Astrocyte of the spinal cord (primary cell): ENCODE measurements at regions not wholly inside any gene's neighbourhood (a gene's known extent, or its start where the extent isn't known, plus 50 kb on each side); places are given as distances from the start of the nearest gene placed in this dataset.

Source experiments
- DNase-seq: peaks from one replicate; pipeline ENCODE4 v3.0.0; 2011; ENCODE audit warnings: low read depth, low spot score
- H3K4me3 ChIP-seq: 2 replicates; pipeline ENCODE4 v1.5.1; 2011; ENCODE audit warnings: low read depth, mild to moderate bottlenecking, low read length, moderate library complexity
- in situ Hi-C: cut with HindIII; loops from 2 replicates; pipeline ENCODE4 v1.10.0; 2017; ENCODE audit warnings: low sequenced_read_pairs
- TF ChIP-seq, protein P1 (sequence below): IDR thresholded peaks from 2 replicates; pipeline ENCODE4 v1.5.1; 2012; ENCODE audit warnings: low read depth, mild to moderate bottlenecking, low read length, inconsistent platforms

DNA sequence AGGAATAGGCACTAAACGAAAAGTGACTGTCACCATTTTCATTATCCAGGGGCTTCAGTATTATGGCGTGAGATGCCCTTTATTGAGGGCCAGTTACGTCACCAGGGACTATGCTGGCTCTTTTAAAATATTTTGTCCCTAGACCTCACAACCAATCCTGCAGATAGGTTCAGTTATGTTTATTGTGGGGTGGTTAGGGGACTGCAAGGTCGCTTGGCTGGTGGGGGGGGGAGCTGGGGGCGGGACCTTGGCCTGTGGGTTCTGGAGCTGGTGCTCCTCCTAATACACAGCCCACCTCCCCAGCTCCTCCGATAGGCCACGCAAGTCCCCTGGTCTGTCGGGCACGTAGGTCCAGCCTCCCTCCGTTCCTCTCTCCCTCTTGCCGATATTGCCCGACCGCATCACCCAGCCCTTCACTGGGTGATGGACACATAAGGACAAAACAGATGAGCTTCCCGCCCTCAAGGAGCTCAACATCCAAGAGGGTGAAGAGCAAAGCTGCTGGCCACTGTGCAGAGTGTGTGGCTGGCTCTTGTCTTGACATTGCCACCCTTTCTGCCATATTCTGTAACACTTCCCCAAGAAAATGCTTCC, 271.8 kb downstream of the MATN1 start:
- TF ChIP-seq, protein P1, sequence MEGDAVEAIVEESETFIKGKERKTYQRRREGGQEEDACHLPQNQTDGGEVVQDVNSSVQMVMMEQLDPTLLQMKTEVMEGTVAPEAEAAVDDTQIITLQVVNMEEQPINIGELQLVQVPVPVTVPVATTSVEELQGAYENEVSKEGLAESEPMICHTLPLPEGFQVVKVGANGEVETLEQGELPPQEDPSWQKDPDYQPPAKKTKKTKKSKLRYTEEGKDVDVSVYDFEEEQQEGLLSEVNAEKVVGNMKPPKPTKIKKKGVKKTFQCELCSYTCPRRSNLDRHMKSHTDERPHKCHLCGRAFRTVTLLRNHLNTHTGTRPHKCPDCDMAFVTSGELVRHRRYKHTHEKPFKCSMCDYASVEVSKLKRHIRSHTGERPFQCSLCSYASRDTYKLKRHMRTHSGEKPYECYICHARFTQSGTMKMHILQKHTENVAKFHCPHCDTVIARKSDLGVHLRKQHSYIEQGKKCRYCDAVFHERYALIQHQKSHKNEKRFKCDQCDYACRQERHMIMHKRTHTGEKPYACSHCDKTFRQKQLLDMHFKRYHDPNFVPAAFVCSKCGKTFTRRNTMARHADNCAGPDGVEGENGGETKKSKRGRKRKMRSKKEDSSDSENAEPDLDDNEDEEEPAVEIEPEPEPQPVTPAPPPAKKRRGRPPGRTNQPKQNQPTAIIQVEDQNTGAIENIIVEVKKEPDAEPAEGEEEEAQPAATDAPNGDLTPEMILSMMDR: no peak
- no peak for DNase-seq
- H3K4me3 ChIP-seq: no peak overlapping the region
- in situ Hi-C loops: no loop called here

- TF ChIP-seq, protein P1: no peak
- in situ Hi-C loops: no loop called here
Measured at GRCh38 chr1:30450818-30451233, 272.6 kb downstream of the MATN1 start.

DNA sequence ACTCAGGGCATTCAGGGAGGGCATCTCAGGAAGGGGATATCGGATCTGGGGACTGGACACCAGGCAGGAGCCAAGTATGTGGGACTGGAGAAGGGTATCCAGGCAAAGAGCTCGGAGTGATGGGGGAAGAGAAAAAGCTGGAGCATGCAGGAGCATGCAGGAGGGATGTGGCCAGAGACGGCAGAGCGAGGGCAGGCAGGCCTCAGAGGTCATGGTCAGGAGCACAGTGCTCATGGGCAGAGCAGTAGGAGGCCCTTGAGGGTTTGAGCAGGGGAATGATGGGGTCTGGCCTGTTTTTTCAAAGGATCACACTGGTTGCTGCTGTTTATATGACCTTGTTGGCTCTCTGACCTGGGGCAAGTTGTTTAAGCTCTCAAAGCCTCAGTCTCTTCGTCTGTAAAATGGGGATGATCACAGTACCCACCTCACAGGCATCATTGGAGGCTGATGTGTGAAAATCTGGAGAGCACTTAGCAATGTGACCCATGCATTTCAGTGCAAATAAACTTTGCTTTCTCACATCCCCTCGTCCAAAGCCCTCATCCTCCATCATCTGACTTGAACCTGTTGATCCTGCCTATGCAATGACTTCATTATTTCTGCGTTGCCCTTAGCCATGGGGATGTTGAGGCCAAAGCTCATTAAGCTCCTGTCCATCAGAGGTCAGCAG, 273.1 kb downstream of the MATN1 start:
- in situ Hi-C loops: no loop called here
- H3K4me3 ChIP-seq: no peak overlapping the region
- no peak for DNase-seq
- TF ChIP-seq, protein P1: no peak

More at GRCh38 chr1:30450818-30451233, 272.6 kb downstream of the MATN1 start:
- no peak for DNase-seq
- H3K4me3 ChIP-seq: no peak overlapping the region

DNA sequence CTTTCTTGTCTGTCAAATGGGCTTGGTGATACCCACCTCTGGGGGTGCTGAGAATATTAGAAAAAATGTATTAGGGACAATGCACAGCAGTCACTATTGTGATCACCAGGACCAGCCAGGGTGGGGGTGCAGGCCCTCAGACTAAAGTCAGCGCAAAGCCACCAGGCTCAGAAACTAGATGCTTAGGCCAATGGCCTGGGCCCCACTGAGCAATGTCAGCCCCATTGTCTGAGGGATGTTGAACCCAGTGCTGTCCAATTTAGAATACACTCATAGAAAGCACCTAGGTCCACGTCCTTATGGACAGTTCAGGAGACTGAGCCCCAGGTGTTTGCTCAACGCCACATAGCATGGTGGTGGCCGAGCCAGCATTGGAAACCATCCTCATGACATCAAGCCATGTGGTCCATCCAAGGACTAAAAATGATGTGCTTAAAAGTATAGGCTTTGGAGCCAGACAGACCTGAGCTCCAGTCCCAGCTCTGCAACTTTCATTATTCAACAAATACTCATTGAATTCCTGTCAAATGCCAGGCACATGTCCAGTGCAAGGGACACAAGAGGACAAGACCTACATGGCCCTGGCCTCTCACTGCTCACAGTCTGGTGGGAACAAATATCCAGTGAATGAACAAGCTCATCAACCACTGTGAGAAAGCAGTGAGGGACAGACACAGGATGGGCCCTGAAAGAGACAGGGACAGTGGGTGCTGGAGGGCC, 273.8 kb downstream of the MATN1 start:
- DNase-seq: no peak
- in situ Hi-C loops: no loop called here
- TF ChIP-seq, protein P1: no peak
- no peak overlapping the region for H3K4me3 ChIP-seq

GRCh38 chr1:30449003-30449402, 274.4 kb downstream of the MATN1 start:
- H3K4me3 ChIP-seq: no peak overlapping the region
- TF ChIP-seq, protein P1: no peak
- no peak for DNase-seq
- in situ Hi-C loops: no loop called here

- TF ChIP-seq, protein P1: no peak
- in situ Hi-C loops: no loop called here
- H3K4me3 ChIP-seq: no peak overlapping the region
- no peak for DNase-seq
Measured at GRCh38 chr1:30447701-30448100, 275.7 kb downstream of the MATN1 start.
